H1 (cell line): ENCODE measurements at regions not wholly inside any gene's neighbourhood (a gene's known extent, or its start where the extent isn't known, plus 50 kb on each side); places are given as distances from the start of the nearest gene placed in this dataset.

ENCODE experiments used
- CTCF ChIA-PET: fragments of 300-600 bp; sonication (Branson Sonifier 250); formaldehyde crosslinking; loops from one replicate; lab custom pipeline; 2021; ENCODE audit not compliant: partially characterized antibody; lab: Charles Lee
- POLR2A ChIA-PET: fragments of 300-600 bp; sonication (Branson Sonifier 250); formaldehyde crosslinking; loops from one replicate; lab custom pipeline; 2021; ENCODE audit warnings: inconsistent platforms; ENCODE audit not compliant: partially characterized antibody; lab: Charles Lee
- DNase-seq, 2 experiments: peaks; one replicate each; pipeline versions ENCODE4 v3.0.0 to v3.0.0-alpha.2; 2010 to 2022; ENCODE audit warnings: low spot score in 2 of 2, low read depth in 1 of 2, mixed read lengths in 1 of 2
- FAIRE-seq: peaks from 2 replicates; lab custom pipeline; 2011; peaks lifted over from hg19 to GRCh38; lab: Jason Lieb, UNC
- H2AFZ ChIP-seq: 2 replicates; pipeline ENCODE4 v1.8.1; 2012; ENCODE audit warnings: low read length, inconsistent platforms
- H2AK5ac ChIP-seq: 2 replicates; pipeline ENCODE4 v1.6.1; 2013; ENCODE audit warnings: low read depth, low read length
- H2BK120ac ChIP-seq: replicated peaks from 2 replicates; pipeline ENCODE3; 2013; ENCODE audit warnings: low read depth, low read length, inconsistent platforms
- H2BK12ac ChIP-seq: 2 replicates; pipeline ENCODE4 v1.6.1; 2013; ENCODE audit warnings: low read depth, low read length
- H2BK15ac ChIP-seq: 2 replicates; pipeline ENCODE4 v1.6.1; 2013; ENCODE audit warnings: low read length
- H2BK20ac ChIP-seq: 2 replicates; pipeline ENCODE4 v1.6.1; 2013; ENCODE audit warnings: low read length
- H2BK5ac ChIP-seq: 2 replicates; pipeline ENCODE4 v1.6.1; 2013; ENCODE audit warnings: low read depth, low read length
- H3K14ac ChIP-seq: 2 replicates; pipeline ENCODE4 v1.6.1; 2013; ENCODE audit warnings: inconsistent platforms; ENCODE audit not compliant: insufficient read length
- H3K18ac ChIP-seq: 2 replicates; pipeline ENCODE4 v1.6.1; 2013; ENCODE audit warnings: low read length; ENCODE audit errors: extremely low read depth
- H3K23ac ChIP-seq: 2 replicates; pipeline ENCODE4 v1.6.1; 2013; ENCODE audit warnings: inconsistent platforms; ENCODE audit not compliant: insufficient read length
- H3K23me2 ChIP-seq: 2 replicates; pipeline ENCODE4 v1.6.1; 2013; ENCODE audit warnings: low read depth, low read length
- H3K27ac ChIP-seq: 2 replicates; pipeline ENCODE4 v1.6.1; 2011; ENCODE audit warnings: low read depth, low read length, inconsistent platforms
- H3K27me3 ChIP-seq, 4 experiments: replicated peaks in 1 of 4; 1 replicate in 1 of 4; 2 replicates in 3 of 4; pipeline versions ENCODE4 v1.6.1 to v1.8.1; 2011 to 2013; ENCODE audit warnings: low read length in 3 of 4, mild to moderate bottlenecking in 3 of 4, inconsistent platforms in 2 of 4, mixed read lengths in 2 of 4, moderate library complexity in 1 of 4; ENCODE audit not compliant: control insufficient read depth in 3 of 4, insufficient read depth in 3 of 4; ENCODE audit errors: extremely low read depth in 1 of 4
- H3K36me3 ChIP-seq, 4 experiments: 2 replicates each; pipeline versions ENCODE4 v1.6.1 to v1.8.1; 2011 to 2013; ENCODE audit warnings: mild to moderate bottlenecking in 4 of 4, low read length in 3 of 4, moderate library complexity in 2 of 4, control low read depth in 1 of 4, inconsistent platforms in 1 of 4; ENCODE audit not compliant: insufficient read depth in 4 of 4, control insufficient read depth in 2 of 4
- H3K4ac ChIP-seq: replicated peaks from 2 replicates; pipeline ENCODE3; 2013; ENCODE audit warnings: low read length, low read depth, mixed read lengths, inconsistent platforms; ENCODE audit not compliant: insufficient read length
- H3K4me1 ChIP-seq, 4 experiments: replicated peaks in 1 of 4; 1 replicate in 1 of 4; 2 replicates in 3 of 4; pipeline versions ENCODE4 v1.6.1 to v1.8.1; 2011 to 2013; ENCODE audit warnings: low read length in 3 of 4, inconsistent platforms in 2 of 4, mixed read lengths in 1 of 4; ENCODE audit not compliant: insufficient read depth in 4 of 4, control insufficient read depth in 3 of 4
- H3K4me2 ChIP-seq, 2 experiments: 2 replicates each; pipeline versions ENCODE4 v1.6.1 to v1.8.1; 2011 to 2013; ENCODE audit warnings: low read depth in 2 of 2, low read length in 2 of 2, control low read depth in 1 of 2, inconsistent platforms in 1 of 2, mild to moderate bottlenecking in 1 of 2; ENCODE audit not compliant: insufficient read depth in 1 of 2
- H3K4me3 ChIP-seq, 4 experiments: fragments of 200-600, 300-600 bp in 1 of 4; sonication (generic), shearing (Covaris generic), sonication (Bioruptor Twin) in 1 of 4; 2 replicates each; pipeline versions ENCODE4 v1.5.1 to v1.8.1; 2011 to 2016; ENCODE audit warnings: low read length in 4 of 4, low read depth in 3 of 4, control low read depth in 2 of 4, inconsistent platforms in 2 of 4, mild to moderate bottlenecking in 2 of 4, mixed read lengths in 1 of 4, moderate library complexity in 1 of 4; ENCODE audit not compliant: insufficient read depth in 2 of 4; ENCODE audit errors: extremely low read depth in 1 of 4
- H3K56ac ChIP-seq: replicated peaks from 2 replicates; pipeline ENCODE3; 2013; ENCODE audit warnings: low read depth, mild to moderate bottlenecking, mixed read lengths, low read length, inconsistent platforms; ENCODE audit not compliant: insufficient read length
- H3K79me1 ChIP-seq: 2 replicates; pipeline ENCODE4 v1.6.1; 2013; ENCODE audit warnings: low read depth, low read length, control low read depth
- H3K79me2 ChIP-seq, 2 experiments: 2 replicates each; pipeline versions ENCODE4 v1.6.1 to v1.8.1; 2012 to 2013; ENCODE audit warnings: low read length in 2 of 2, mild to moderate bottlenecking in 2 of 2, inconsistent platforms in 1 of 2; ENCODE audit not compliant: insufficient read depth in 2 of 2, control insufficient read depth in 1 of 2
- H3K9ac ChIP-seq, 4 experiments: replicated peaks in 1 of 4; 1 replicate in 1 of 4; 2 replicates in 3 of 4; pipeline versions ENCODE4 v1.6.1 to v1.8.1; 2011 to 2013; ENCODE audit warnings: low read depth in 3 of 4, low read length in 3 of 4, control low read depth in 2 of 4, mild to moderate bottlenecking in 2 of 4, moderate library complexity in 2 of 4, inconsistent platforms in 1 of 4; ENCODE audit errors: extremely low read depth in 1 of 4
- H3K9me3 ChIP-seq, 2 experiments: 2 replicates each; pipeline versions ENCODE4 v1.6.1 to v1.8.1; 2012 to 2013; ENCODE audit warnings: mild to moderate bottlenecking in 2 of 2, moderate library complexity in 2 of 2, control low read depth in 1 of 2, inconsistent platforms in 1 of 2, low read depth in 1 of 2, low read length in 1 of 2, mixed read lengths in 1 of 2; ENCODE audit not compliant: insufficient read depth in 2 of 2
- H4K20me1 ChIP-seq, 2 experiments: replicated peaks in 1 of 2; 2 replicates each; pipeline versions ENCODE3 to v1.8.1; 2011 to 2013; ENCODE audit warnings: inconsistent platforms in 2 of 2, low read length in 2 of 2, mild to moderate bottlenecking in 1 of 2; ENCODE audit not compliant: insufficient read depth in 2 of 2, control insufficient read depth in 1 of 2
- H4K5ac ChIP-seq: 2 replicates; pipeline ENCODE4 v1.6.1; 2013; ENCODE audit warnings: low read length, low read depth, mixed read lengths, inconsistent platforms; ENCODE audit not compliant: insufficient read length
- H4K8ac ChIP-seq: 2 replicates; pipeline ENCODE4 v1.8.0; 2013; ENCODE audit warnings: mild to moderate bottlenecking, moderate library complexity, low read length, inconsistent platforms; ENCODE audit not compliant: insufficient read depth; ENCODE audit errors: extremely low read depth
- H4K91ac ChIP-seq: replicated peaks from 2 replicates; pipeline ENCODE3; 2013; ENCODE audit warnings: low read length, mixed read lengths, inconsistent platforms; ENCODE audit not compliant: insufficient read length
- ATF3 ChIP-seq: IDR thresholded peaks from 2 replicates; pipeline ENCODE4 v1.6.1; 2011; ENCODE audit warnings: low read depth, mild to moderate bottlenecking, low read length; ENCODE audit not compliant: insufficient read depth
- BRCA1 ChIP-seq: IDR thresholded peaks from 2 replicates; pipeline ENCODE4 v1.6.1; 2012; ENCODE audit warnings: low read depth, low read length, improper control_type of control experiment
- PHF8 ChIP-seq: fragments of 200-600 bp; sonication (generic); conservative IDR thresholded peaks from 2 replicates; pipeline ENCODE4 v1.7.1; 2012; ENCODE audit warnings: low read depth, mild to moderate bottlenecking, inconsistent platforms, low read length, moderate library complexity
- USF2 ChIP-seq: IDR thresholded peaks from 2 replicates; pipeline ENCODE4 v1.6.1; 2011; ENCODE audit warnings: low read length, improper control_type of control experiment
- WGBS, 2 experiments: shearing (Covaris generic) in 1 of 2; methylation state at CpG; one replicate each; pipeline versions ENCODE4 v1.1.6 to v1.1.7; 2013 to 2015; ENCODE audit warnings: low lambda C conversion rate in 2 of 2, mixed read lengths in 2 of 2, inconsistent platforms in 1 of 2, low coverage in 1 of 2, missing lambda C conversion rate in 1 of 2; ENCODE audit not compliant: insufficient replicate concordance in 2 of 2, insufficient coverage in 1 of 2, insufficient read length in 1 of 2; ENCODE audit errors: extremely low coverage in 1 of 2, missing lambda C conversion rate in 1 of 2; 5-methylcytosine and 5-hydroxymethylcytosine counted together

GRCh38 chr21:27462726-27463125, 495.8 kb upstream of the ADAMTS5 start:
- Histone ChIP-seq H2BK120ac (no peak overlapping the region), H3K23ac (no peak overlapping the region), H3K14ac (no peak overlapping the region)
- TF ChIP-seq PHF8: no peak
- no peak for TF ChIP-seq ATF3
- TF ChIP-seq BRCA1: no peak
- TF ChIP-seq USF2: no peak
- TF ChIP-seq, all 59 proteins: peak for 0
- Histone ChIP-seq H4K20me1 (no peaks in the 10 kb centered on the region), H2BK15ac (no peak overlapping the region), H2AFZ (no peak overlapping the region), H2BK20ac (no peak overlapping the region), H4K5ac (no peak overlapping the region), H3K18ac (no peak overlapping the region), H3K4me2 (no peak overlapping the region), H3K27ac (no peak overlapping the region), H3K9ac (no peak overlapping the region), H3K79me2 (no peaks in the 10 kb centered on the region), H3K56ac (no peak overlapping the region), H3K4me1 (no peaks in the 10 kb centered on the region), H4K91ac (no peak overlapping the region), H3K27me3 (no peaks in the 10 kb centered on the region), H3K36me3 (no peaks in the 10 kb centered on the region), H3K23me2 (no peaks in the 10 kb centered on the region), H3K9me3 (no peaks in the 10 kb centered on the region), H4K8ac (no peak overlapping the region), H3K4me3 (no peak overlapping the region), H2BK5ac (no peak overlapping the region), H3K4ac (no peak overlapping the region), H3K79me1 (no peaks in the 10 kb centered on the region), H2BK12ac (no peak overlapping the region), H2AK5ac (no peak overlapping the region)
- DNase-seq (no peak), FAIRE-seq (no peak)
- WGBS, 2 experiments: 91% methylated on average over 2 of the region's 2 CpGs; no CpG with 5 or more reads in 1 of the 2 experiments
- ChIA-PET CTCF (interaction anchor here (0.6 to 1.2 kb wide), 3 partner anchors 38 to 1515 kb away, joined by 3 to 4 read pairs (median 3); no protein-coding TSS in a partner anchor), POLR2A (no interaction called here)
